ENCODE measurements at regions not wholly inside any gene's neighbourhood (a gene's known extent, or its start where the extent isn't known, plus 50 kb on each side); places are given as distances from the start of the nearest gene placed in this dataset.

DNA sequence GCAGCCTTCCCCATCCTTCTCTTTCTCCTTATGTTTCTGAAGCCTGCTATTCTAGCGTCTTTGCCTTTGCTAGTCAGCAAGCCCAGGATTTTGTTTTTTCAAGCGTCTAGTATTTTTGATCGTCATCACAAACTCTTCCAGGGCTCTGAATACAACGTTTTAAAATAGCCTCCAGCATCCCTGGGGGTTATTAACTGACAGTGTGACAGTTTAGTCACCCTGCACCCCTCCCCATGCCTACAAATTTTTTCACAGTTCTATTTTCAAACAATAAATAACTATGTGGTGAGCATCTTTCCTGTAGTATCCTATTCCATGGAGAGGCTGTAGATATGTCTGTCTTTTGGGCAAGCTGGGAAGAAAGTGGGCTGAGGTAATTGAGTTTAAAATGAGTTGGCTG is 280.9 kb downstream of the MAP2K4 start:
- TF ChIP-seq, protein P1, sequence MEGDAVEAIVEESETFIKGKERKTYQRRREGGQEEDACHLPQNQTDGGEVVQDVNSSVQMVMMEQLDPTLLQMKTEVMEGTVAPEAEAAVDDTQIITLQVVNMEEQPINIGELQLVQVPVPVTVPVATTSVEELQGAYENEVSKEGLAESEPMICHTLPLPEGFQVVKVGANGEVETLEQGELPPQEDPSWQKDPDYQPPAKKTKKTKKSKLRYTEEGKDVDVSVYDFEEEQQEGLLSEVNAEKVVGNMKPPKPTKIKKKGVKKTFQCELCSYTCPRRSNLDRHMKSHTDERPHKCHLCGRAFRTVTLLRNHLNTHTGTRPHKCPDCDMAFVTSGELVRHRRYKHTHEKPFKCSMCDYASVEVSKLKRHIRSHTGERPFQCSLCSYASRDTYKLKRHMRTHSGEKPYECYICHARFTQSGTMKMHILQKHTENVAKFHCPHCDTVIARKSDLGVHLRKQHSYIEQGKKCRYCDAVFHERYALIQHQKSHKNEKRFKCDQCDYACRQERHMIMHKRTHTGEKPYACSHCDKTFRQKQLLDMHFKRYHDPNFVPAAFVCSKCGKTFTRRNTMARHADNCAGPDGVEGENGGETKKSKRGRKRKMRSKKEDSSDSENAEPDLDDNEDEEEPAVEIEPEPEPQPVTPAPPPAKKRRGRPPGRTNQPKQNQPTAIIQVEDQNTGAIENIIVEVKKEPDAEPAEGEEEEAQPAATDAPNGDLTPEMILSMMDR (conservative IDR thresholded peaks at IDR 0.05; ENCODE audit: low read depth, low read length) = no peak
- no peak for TF ChIP-seq EZH2 (IDR thresholded peaks at IDR 0.05; ENCODE audit: borderline replicate concordance, low read depth, low read length, poor library complexity, severe bottlenecking)
